Psoas muscle (tissue), 7 donors: ENCODE measurements at regions not wholly inside any gene's neighbourhood (a gene's known extent, or its start where the extent isn't known, plus 50 kb on each side); places are given as distances from the start of the nearest gene placed in this dataset.

Source experiments
- ATAC-seq, 4 donors: fragments of 200-7000 bp; cut with Tn5 transposase; one replicate each; pipeline ENCODE4 v1.9.1; 2020; ENCODE audit warnings: moderate library complexity in 3 of 4, mild to moderate bottlenecking in 2 of 4
- DNase-seq, 2 donors: peaks; one replicate each; pipeline ENCODE4 v3.0.0-alpha.2; 2020
- H3K27ac ChIP-seq: fragments of 200-600 bp; one replicate; pipeline ENCODE4 v1.8.0; 2022
- H3K27me3 ChIP-seq, 3 donors: fragments of 200-600 bp in 1 of 3; one replicate each; pipeline versions ENCODE4 v1.6.1 to v1.8.0; 2013 to 2022; ENCODE audit warnings: low read length in 2 of 3, mild to moderate bottlenecking in 2 of 3, moderate library complexity in 1 of 3; ENCODE audit not compliant: insufficient read depth in 3 of 3
- H3K36me3 ChIP-seq, 2 donors: fragments of 200-600 bp in 1 of 2; one replicate each; pipeline versions ENCODE4 v1.6.1 to v1.8.0; 2013 to 2022; ENCODE audit warnings: low read depth in 1 of 2, mild to moderate bottlenecking in 1 of 2, moderate library complexity in 1 of 2; ENCODE audit not compliant: insufficient read depth in 1 of 2
- H3K4me1 ChIP-seq: fragments of 200-600 bp; one replicate; pipeline ENCODE4 v1.8.0; 2022
- H3K4me3 ChIP-seq: fragments of 200-600 bp; one replicate; pipeline ENCODE4 v1.8.0; 2022; ENCODE audit warnings: mild to moderate bottlenecking
- H3K9me3 ChIP-seq: fragments of 200-600 bp; one replicate; pipeline ENCODE4 v1.8.0; 2022
- CTCF ChIP-seq: fragments of 200-600 bp; IDR thresholded peaks from one replicate; pipeline ENCODE4 v1.8.0; 2022; ENCODE audit warnings: antibody characterized with exemption
- WGBS, 3 donors: extraction: QIAGEN DNeasy Blood & Tissue Kit; methylation state at CpG; one replicate each; pipeline versions ENCODE4 v1.1.6 to v1.1.7; 2013; 5-methylcytosine and 5-hydroxymethylcytosine counted together
- intact Hi-C, 2 donors: fragments of 100-400 bp; cut with DNase I; formaldehyde crosslinking; loops; one replicate each; pipeline versions ENCODE4 v1.11.0 to v1.14.2; 2022
- donor health status: healthy with polysubstance abuse.
- donor health status: DM: no; HTN: no; CAD: no; lungs with moderate emphysema.
- donor health status: Bipolar disorder and iron deficiency.
- donor health status: healthy.
- donor health status: DM: yes; HTN: yes; CAD: no.
- donor health status: DM: no; HTN: no; CAD: no.
- donor health status: DM: yes; HTN: yes; CAD: no.

GRCh38 chr5:19369048-19369447, 619.0 kb downstream of the CDH18 start:
- Histone ChIP-seq H3K27ac (no peak overlapping the region), H3K4me3 (no peak overlapping the region), H3K4me1 (no peaks in the 10 kb centered on the region), H3K36me3 (no peaks in the 10 kb centered on the region), H3K27me3 (no peaks in the 10 kb centered on the region), H3K9me3 (no peaks in the 10 kb centered on the region)
- 60 to 68% (median 64%) methylated on average over 3 of the region's 3 CpGs for WGBS, 3 donors
- intact Hi-C loops: no loop called here
- no peak for ATAC-seq
- no peak for TF ChIP-seq CTCF
- no peak for DNase-seq

GRCh38 chr5:19369561-19369960, 618.4 kb downstream of the CDH18 start:
- no peak for TF ChIP-seq CTCF
- Histone ChIP-seq H3K4me1 (no peaks in the 10 kb centered on the region), H3K27ac (no peak overlapping the region), H3K4me3 (no peak overlapping the region), H3K27me3 (no peaks in the 10 kb centered on the region), H3K9me3 (no peaks in the 10 kb centered on the region), H3K36me3 (no peaks in the 10 kb centered on the region)
- intact Hi-C loops: no loop called here
- ATAC-seq: no peak
- WGBS, 3 donors: 82 to 88% (median 84%) methylated on average over 4 of the region's 4 CpGs
- DNase-seq: no peak

- no peak for ATAC-seq
- Histone ChIP-seq H3K4me3 (no peak overlapping the region), H3K27ac (no peak overlapping the region), H3K36me3 (no peaks in the 10 kb centered on the region), H3K4me1 (no peaks in the 10 kb centered on the region), H3K9me3 (no peaks in the 10 kb centered on the region), H3K27me3 (no peaks in the 10 kb centered on the region)
- intact Hi-C loops: no loop called here
- no peak for TF ChIP-seq CTCF
- WGBS, 3 donors: 69 to 75% (median 70%) methylated on average over 2 of the region's 2 CpGs
- no peak for DNase-seq
Observed at GRCh38 chr5:19370655-19371386, 617.2 kb downstream of the CDH18 start.

- Histone ChIP-seq H3K36me3 (no peaks in the 10 kb centered on the region), H3K4me1 (no peaks in the 10 kb centered on the region), H3K27ac (no peak overlapping the region), H3K4me3 (no peak overlapping the region), H3K27me3 (no peaks in the 10 kb centered on the region), H3K9me3 (no peaks in the 10 kb centered on the region)
- 68 to 73% (median 69%) methylated on average over 7 of the region's 7 CpGs for WGBS, 3 donors
- DNase-seq (no peak), ATAC-seq (no peak)
- TF ChIP-seq CTCF: no peak
- intact Hi-C loops: no loop called here
Observed at GRCh38 chr5:19388391-19388790, 599.6 kb downstream of the CDH18 start.

GRCh38 chr5:19401032-19401431, 587.0 kb downstream of the CDH18 start:
- WGBS, 3 donors: 53 to 61% (median 54%) methylated on average over 1 of the region's 1 CpG
- Histone ChIP-seq H3K4me1 (no peaks in the 10 kb centered on the region), H3K27me3 (no peaks in the 10 kb centered on the region), H3K4me3 (no peak overlapping the region), H3K27ac (no peak overlapping the region), H3K36me3 (no peaks in the 10 kb centered on the region), H3K9me3 (no peaks in the 10 kb centered on the region)
- ATAC-seq (no peak), DNase-seq (no peak)
- TF ChIP-seq CTCF: no peak
- intact Hi-C loops: no loop called here
